ENCODE measurements at regions not wholly inside any gene's neighbourhood (a gene's known extent, or its start where the extent isn't known, plus 50 kb on each side); places are given as distances from the start of the nearest gene placed in this dataset.

GRCh38 chr7:35331730-35332678 is 78.1 kb upstream of the TBX20 start:
- TF ChIP-seq, protein P1, sequence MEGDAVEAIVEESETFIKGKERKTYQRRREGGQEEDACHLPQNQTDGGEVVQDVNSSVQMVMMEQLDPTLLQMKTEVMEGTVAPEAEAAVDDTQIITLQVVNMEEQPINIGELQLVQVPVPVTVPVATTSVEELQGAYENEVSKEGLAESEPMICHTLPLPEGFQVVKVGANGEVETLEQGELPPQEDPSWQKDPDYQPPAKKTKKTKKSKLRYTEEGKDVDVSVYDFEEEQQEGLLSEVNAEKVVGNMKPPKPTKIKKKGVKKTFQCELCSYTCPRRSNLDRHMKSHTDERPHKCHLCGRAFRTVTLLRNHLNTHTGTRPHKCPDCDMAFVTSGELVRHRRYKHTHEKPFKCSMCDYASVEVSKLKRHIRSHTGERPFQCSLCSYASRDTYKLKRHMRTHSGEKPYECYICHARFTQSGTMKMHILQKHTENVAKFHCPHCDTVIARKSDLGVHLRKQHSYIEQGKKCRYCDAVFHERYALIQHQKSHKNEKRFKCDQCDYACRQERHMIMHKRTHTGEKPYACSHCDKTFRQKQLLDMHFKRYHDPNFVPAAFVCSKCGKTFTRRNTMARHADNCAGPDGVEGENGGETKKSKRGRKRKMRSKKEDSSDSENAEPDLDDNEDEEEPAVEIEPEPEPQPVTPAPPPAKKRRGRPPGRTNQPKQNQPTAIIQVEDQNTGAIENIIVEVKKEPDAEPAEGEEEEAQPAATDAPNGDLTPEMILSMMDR (IDR thresholded peaks at IDR 0.05) = no peak
- no peak for TF ChIP-seq POLR2A (IDR thresholded peaks at IDR 0.05)
